Muscle layer of duodenum (tissue), 2 donors: ENCODE measurements at regions not wholly inside any gene's neighbourhood (a gene's known extent, or its start where the extent isn't known, plus 50 kb on each side); places are given as distances from the start of the nearest gene placed in this dataset.

Source experiments
- H3K27ac ChIP-seq: one replicate; pipeline ENCODE4 v1.7.0; 2013; ENCODE audit warnings: mild to moderate bottlenecking, low read length
- H3K27me3 ChIP-seq: one replicate; pipeline ENCODE4 v1.7.0; 2013; ENCODE audit warnings: low read depth, mild to moderate bottlenecking, control low read depth, low read length
- H3K36me3 ChIP-seq, 2 donors: one replicate each; pipeline ENCODE4 v1.7.0; 2013; ENCODE audit warnings: low read length in 2 of 2, control low read depth in 1 of 2, mild to moderate bottlenecking in 1 of 2; ENCODE audit not compliant: insufficient read depth in 2 of 2, control insufficient read depth in 1 of 2
- H3K4me1 ChIP-seq, 2 donors: one replicate each; pipeline ENCODE4 v1.7.0; 2013; ENCODE audit warnings: low read length in 2 of 2, mild to moderate bottlenecking in 2 of 2, control low read depth in 1 of 2, moderate library complexity in 1 of 2; ENCODE audit not compliant: insufficient read depth in 2 of 2, control insufficient read depth in 1 of 2
- H3K4me3 ChIP-seq, 2 donors: one replicate each; pipeline ENCODE4 v1.7.0; 2013; ENCODE audit warnings: low read length in 2 of 2, low read depth in 1 of 2, mild to moderate bottlenecking in 1 of 2
- H3K9me3 ChIP-seq, 2 donors: one replicate each; pipeline ENCODE4 v1.7.0; 2013; ENCODE audit warnings: low read length in 2 of 2, control low read depth in 1 of 2, mild to moderate bottlenecking in 1 of 2; ENCODE audit not compliant: control insufficient read depth in 1 of 2
- donor health status: healthy.

GRCh38 chr15:87268675-87269074 is 987.9 kb downstream of the NTRK3 start:
- Histone ChIP-seq H3K4me1 (no peaks in the 10 kb centered on the region), H3K9me3 (peaks cover 0 to 11% of the 10 kb centered on the region in 2 donors), H3K4me3 (no peak overlapping the region), H3K27ac (no peak overlapping the region), H3K27me3 (no peaks in the 10 kb centered on the region), H3K36me3 (no peaks in the 10 kb centered on the region)

- no peak overlapping the region for H3K4me3 ChIP-seq
- H3K9me3 ChIP-seq, result peaks cover 0 to 6% of the 10 kb centered on the region in 2 donors
- H3K36me3 ChIP-seq, result no peaks in the 10 kb centered on the region
- H3K4me1 ChIP-seq, result no peaks in the 10 kb centered on the region
- H3K27ac ChIP-seq, result no peak overlapping the region
- H3K27me3 ChIP-seq, result no peaks in the 10 kb centered on the region
Observed at GRCh38 chr15:87267798-87268197, 988.7 kb downstream of the NTRK3 start.

DNA sequence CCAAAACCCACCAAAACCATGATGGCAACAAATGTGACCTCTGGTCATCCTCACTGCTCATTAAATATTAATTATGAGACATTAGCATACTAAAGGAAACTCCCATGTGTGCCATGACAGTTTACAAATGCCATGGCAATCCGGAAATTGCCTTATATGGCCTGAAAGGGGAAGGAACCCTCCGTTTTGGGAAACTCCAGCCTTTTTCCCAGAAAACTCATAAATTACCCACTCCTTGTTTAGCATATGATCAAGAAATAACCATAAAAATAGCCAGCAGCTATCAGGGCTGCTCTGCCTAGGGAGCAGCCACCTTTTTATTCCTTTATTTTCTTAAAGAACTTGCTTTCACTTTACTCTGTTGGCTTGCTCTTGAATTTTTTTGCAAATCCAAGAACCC is 992.7 kb downstream of the NTRK3 start:
- no peaks in the 10 kb centered on the region for H3K9me3 ChIP-seq
- H3K27ac ChIP-seq, result no peak overlapping the region
- H3K4me1 ChIP-seq, result no peaks in the 10 kb centered on the region
- no peaks in the 10 kb centered on the region for H3K27me3 ChIP-seq
- H3K4me3 ChIP-seq, result no peak overlapping the region
- H3K36me3 ChIP-seq, result no peaks in the 10 kb centered on the region

- H3K4me1 ChIP-seq, result no peaks in the 10 kb centered on the region
- H3K4me3 ChIP-seq, result no peak overlapping the region
- H3K9me3 ChIP-seq, result no peaks in the 10 kb centered on the region
- H3K27ac ChIP-seq, result no peak overlapping the region
- no peaks in the 10 kb centered on the region for H3K27me3 ChIP-seq
- H3K36me3 ChIP-seq, result no peaks in the 10 kb centered on the region
Observed at GRCh38 chr15:87263296-87263695, 993.2 kb downstream of the NTRK3 start.

- H3K4me1 ChIP-seq, result no peaks in the 10 kb centered on the region
- H3K36me3 ChIP-seq, result no peaks in the 10 kb centered on the region
- H3K9me3 ChIP-seq, result no peaks in the 10 kb centered on the region
- H3K27me3 ChIP-seq, result no peaks in the 10 kb centered on the region
- no peak overlapping the region for H3K4me3 ChIP-seq
- no peak overlapping the region for H3K27ac ChIP-seq
Observed at GRCh38 chr15:87245592-87245991, 1010.9 kb downstream of the NTRK3 start.

DNA sequence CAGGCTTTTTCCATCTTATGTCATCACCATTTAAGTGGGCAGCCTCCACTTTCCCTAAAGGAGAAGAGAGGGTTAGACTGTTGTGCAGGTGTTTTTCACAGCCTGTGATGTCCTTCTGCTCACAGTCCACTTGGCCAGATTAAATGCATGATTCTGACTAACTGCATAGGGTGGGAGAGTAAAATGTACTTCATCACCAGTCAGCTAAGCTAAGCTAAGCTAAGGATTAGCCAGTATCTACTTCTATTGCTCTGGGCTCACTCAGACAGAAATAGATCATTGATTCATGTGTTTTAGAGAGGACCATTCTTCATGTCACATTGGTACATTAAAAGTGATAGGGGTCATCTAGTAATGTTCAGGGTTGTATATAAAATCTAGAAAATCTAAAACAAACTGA is 1013.1 kb downstream of the NTRK3 start:
- Histone ChIP-seq H3K9me3 (no peaks in the 10 kb centered on the region), H3K36me3 (no peaks in the 10 kb centered on the region), H3K4me1 (no peaks in the 10 kb centered on the region), H3K27ac (no peak overlapping the region), H3K27me3 (no peaks in the 10 kb centered on the region), H3K4me3 (no peak overlapping the region)

DNA sequence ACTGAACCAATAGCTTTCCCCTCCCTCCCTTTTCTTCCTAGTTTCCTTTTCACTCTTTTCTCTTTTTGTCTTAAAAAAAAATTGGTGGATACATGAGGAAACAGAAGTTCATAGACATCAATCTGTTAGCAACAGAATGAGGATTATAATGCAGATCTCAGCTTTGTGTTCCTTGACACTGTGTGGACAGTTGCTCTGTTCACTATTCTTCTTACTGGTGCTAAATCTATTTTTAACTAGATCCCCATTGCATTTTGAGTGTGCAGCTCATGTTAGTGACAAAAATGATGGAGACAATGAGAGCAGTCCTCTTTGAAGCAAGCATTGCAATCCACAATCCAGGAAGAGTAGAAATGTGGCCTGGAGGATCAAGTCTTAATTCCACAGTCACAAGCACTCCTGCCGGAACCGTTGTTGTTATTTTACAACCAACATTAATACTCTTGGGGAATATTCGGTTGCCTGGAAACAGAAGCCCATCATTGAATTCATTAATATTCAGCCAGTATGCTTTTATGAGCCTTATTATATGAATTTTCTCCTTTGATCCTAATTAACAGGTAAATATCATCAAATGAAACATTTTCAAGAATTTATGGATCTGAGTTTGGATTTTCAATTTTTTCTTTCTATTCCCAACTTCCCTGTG is 1016.8 kb downstream of the NTRK3 start:
- H3K4me3 ChIP-seq, result no peak overlapping the region
- H3K9me3 ChIP-seq, result no peaks in the 10 kb centered on the region
- no peak overlapping the region for H3K27ac ChIP-seq
- no peaks in the 10 kb centered on the region for H3K27me3 ChIP-seq
- no peaks in the 10 kb centered on the region for H3K36me3 ChIP-seq
- H3K4me1 ChIP-seq, result no peaks in the 10 kb centered on the region

GRCh38 chr15:87238451-87239068 is 1018.0 kb downstream of the NTRK3 start:
- Histone ChIP-seq H3K9me3 (no peaks in the 10 kb centered on the region), H3K36me3 (no peaks in the 10 kb centered on the region), H3K4me3 (no peak overlapping the region), H3K27ac (no peak overlapping the region), H3K4me1 (no peaks in the 10 kb centered on the region), H3K27me3 (no peaks in the 10 kb centered on the region)

DNA sequence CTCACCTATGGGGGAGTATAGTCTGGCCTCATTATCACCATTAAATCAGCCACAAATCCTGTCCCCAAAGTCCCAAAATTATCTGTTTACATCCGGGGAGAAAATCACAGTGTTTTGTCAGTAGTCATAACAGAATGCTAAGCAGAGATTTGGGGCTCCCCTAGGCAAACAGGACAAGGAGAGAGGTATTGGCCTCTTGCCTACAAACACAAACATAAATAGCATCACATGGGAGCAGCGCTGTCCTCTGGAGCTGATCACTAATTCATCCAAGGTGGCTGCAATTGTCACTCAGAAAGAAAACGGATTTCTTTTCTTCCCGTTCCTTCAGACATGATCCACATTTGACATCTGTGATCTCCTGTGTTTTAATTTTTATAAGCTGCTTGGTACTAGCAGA is 1028.1 kb downstream of the NTRK3 start:
- Histone ChIP-seq H3K36me3 (no peaks in the 10 kb centered on the region), H3K4me1 (no peaks in the 10 kb centered on the region), H3K27me3 (no peaks in the 10 kb centered on the region), H3K9me3 (no peaks in the 10 kb centered on the region), H3K27ac (no peak overlapping the region), H3K4me3 (no peak overlapping the region)

DNA sequence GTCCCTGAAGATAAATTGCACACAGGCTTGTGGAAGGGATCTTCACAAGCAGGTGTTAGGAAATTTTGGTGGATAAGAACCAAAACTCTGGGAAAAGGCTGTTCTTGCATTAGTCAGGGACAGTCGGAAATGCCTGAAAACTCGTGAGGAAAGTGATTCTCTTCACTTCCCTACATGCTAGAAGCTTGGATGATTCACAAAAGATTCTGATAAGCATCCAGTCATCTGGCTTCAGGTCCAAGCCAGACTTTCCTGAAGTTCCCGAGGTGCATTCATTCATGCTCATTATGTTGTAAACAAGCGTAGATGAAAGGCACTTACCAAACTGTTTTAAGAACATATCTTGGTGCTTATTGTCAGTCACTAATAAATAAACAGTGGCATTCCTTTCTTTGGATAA is 1028.7 kb downstream of the NTRK3 start:
- no peaks in the 10 kb centered on the region for H3K9me3 ChIP-seq
- H3K4me1 ChIP-seq, result no peaks in the 10 kb centered on the region

DNA sequence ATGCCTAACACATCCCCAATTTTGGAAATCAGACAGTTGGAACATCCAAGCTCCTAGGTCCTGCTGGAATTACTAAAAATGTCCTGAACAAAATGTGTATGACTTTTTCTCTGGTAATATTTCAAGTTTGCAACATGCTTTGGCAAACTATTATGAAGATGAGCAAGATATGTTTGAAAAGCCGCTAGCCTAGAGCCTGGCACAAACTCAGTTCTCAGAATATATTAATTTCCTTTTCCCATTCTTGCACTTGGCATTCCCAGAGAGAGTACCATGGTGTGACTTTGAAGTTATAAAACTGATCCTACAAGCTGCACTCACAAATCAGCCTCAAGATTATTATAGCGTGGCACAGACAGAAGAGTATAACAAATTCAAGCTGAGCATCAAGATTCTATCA is 1031.1 kb downstream of the NTRK3 start:
- no peak overlapping the region for H3K27ac ChIP-seq
- no peaks in the 10 kb centered on the region for H3K36me3 ChIP-seq
- no peaks in the 10 kb centered on the region for H3K4me1 ChIP-seq
- H3K27me3 ChIP-seq, result no peaks in the 10 kb centered on the region
- no peak overlapping the region for H3K4me3 ChIP-seq
- H3K9me3 ChIP-seq, result no peaks in the 10 kb centered on the region

More for the DNA sequence above, 1028.7 kb downstream of the NTRK3 start:
- H3K27ac ChIP-seq, result no peak overlapping the region
- no peaks in the 10 kb centered on the region for H3K36me3 ChIP-seq
- no peak overlapping the region for H3K4me3 ChIP-seq
- no peaks in the 10 kb centered on the region for H3K27me3 ChIP-seq

GRCh38 chr15:87224404-87224803 is 1032.1 kb downstream of the NTRK3 start:
- Histone ChIP-seq H3K27me3 (no peaks in the 10 kb centered on the region), H3K4me3 (no peak overlapping the region), H3K27ac (no peak overlapping the region), H3K36me3 (no peaks in the 10 kb centered on the region), H3K4me1 (no peaks in the 10 kb centered on the region), H3K9me3 (no peaks in the 10 kb centered on the region)
